MCF 10A (cell line): ENCODE measurements at regions not wholly inside any gene's neighbourhood (a gene's known extent, or its start where the extent isn't known, plus 50 kb on each side); places are given as distances from the start of the nearest gene placed in this dataset.

Experiments
- BruUV-seq: library from RNA; stranded (reverse); fragments of 400-500 nt; replicated peaks from 2 replicates; lab custom pipeline; 2021; lab: Mats Ljungman, UMichigan
- CTCF ChIA-PET: fragments of 300-600 bp; sonication (Branson Sonifier 250); formaldehyde crosslinking; extraction: SDS; loops from one replicate; lab custom pipeline; 2021; ENCODE audit warnings: antibody characterized with exemption, inconsistent platforms; lab: Yijun Ruan, JAX
- POLR2A ChIA-PET: fragments of 300-600, 350-650 bp; sonication (Branson Sonifier 250); formaldehyde crosslinking; extraction: SDS; loops from one replicate; lab custom pipeline; 2020; ENCODE audit warnings: antibody characterized with exemption, inconsistent platforms; lab: Yijun Ruan, JAX
- DNase-seq: peaks from one replicate; pipeline ENCODE4 v3.0.0-alpha.2; 2018; ENCODE audit not compliant: unreplicated experiment
- H3K27ac Mint-ChIP-seq: one replicate; pipeline ENCODE4 v1.8.0; 2022; ENCODE audit warnings: mild to moderate bottlenecking, low read depth, mixed read lengths; ENCODE audit not compliant: unreplicated experiment
- H3K27me3 Mint-ChIP-seq: one replicate; pipeline ENCODE4 v1.8.0; 2022; ENCODE audit warnings: mixed read lengths; ENCODE audit not compliant: insufficient read depth, unreplicated experiment
- H3K36me3 Mint-ChIP-seq: one replicate; pipeline ENCODE4 v1.8.0; 2022; ENCODE audit warnings: mild to moderate bottlenecking, moderate library complexity, mixed read lengths; ENCODE audit not compliant: insufficient read depth, unreplicated experiment
- H3K4me1 Mint-ChIP-seq: one replicate; pipeline ENCODE4 v1.8.0; 2022; ENCODE audit warnings: mixed read lengths; ENCODE audit not compliant: insufficient read depth, unreplicated experiment
- H3K4me3 Mint-ChIP-seq: one replicate; pipeline ENCODE4 v1.8.0; 2022; ENCODE audit warnings: mild to moderate bottlenecking, moderate library complexity, mixed read lengths; ENCODE audit not compliant: unreplicated experiment
- H3K9me3 Mint-ChIP-seq: one replicate; pipeline ENCODE4 v1.8.0; 2022; ENCODE audit warnings: mixed read lengths; ENCODE audit not compliant: unreplicated experiment
- CTCF ChIP-seq: fragments of 200-600 bp; IDR thresholded peaks from one replicate; pipeline ENCODE4 v1.8.0; 2022; ENCODE audit warnings: antibody characterized with exemption, mild to moderate bottlenecking; ENCODE audit not compliant: unreplicated experiment
- intact Hi-C: fragments of 100-400 bp; cut with micrococcal nuclease; formaldehyde crosslinking; loops from 2 replicates; pipeline ENCODE4 v1.14.1; 2022

DNA sequence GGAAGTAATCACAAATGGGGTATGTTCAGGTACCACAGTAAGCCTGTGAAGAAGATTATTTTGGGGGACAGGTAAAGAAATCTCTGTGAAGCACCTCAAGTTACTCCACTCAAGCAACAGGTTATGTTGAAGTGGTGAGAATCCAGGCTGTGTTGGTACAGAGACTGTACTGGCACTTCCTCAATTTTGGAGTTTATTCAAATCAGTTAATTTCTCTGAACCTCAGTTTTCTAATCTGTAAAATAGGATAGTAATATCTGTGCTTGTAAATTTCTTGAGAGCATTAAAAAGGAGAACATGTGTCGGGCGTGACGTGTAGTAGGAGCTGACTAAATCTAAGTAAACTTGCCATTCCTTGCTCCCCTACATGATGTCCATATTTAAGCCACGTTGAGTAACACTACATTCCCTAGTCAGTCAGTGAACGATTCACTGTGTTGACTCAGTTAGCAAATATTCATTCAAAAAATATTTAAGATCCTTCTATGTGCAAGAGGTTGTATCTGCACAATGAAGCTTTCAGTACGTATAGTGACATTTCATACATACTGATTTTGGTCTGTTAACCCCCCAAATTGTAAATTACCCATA lies 504.2 kb downstream of the ZEB2 start:
- intact Hi-C loops: no loop called here
- peaks cover 26% of the 10 kb centered on the region for H3K4me1 Mint-ChIP-seq
- no TSS peak for BruUV-seq
- H3K9me3 Mint-ChIP-seq: peaks cover 11% of the 10 kb centered on the region
- peak; percentile 57 for DNase-seq
- TF ChIP-seq CTCF: no peak
- CTCF ChIA-PET: no interaction called here
- no peaks in the 10 kb centered on the region for H3K27me3 Mint-ChIP-seq
- H3K36me3 Mint-ChIP-seq: no peaks in the 10 kb centered on the region
- no peak overlapping the region for H3K4me3 Mint-ChIP-seq
- peak overlapping the region; percentile 36 for H3K27ac Mint-ChIP-seq
- POLR2A ChIA-PET: interaction anchor here (0.7 to 0.9 kb wide), 3 partner anchors 11 to 15 kb away, joined by 3 to 4 read pairs (median 3); no protein-coding TSS in a partner anchor

GRCh38 chr2:144015036-144015435 lies 504.9 kb downstream of the ZEB2 start:
- ChIA-PET POLR2A (no interaction called here), CTCF (interaction anchor here (1.3 kb wide), 1 partner anchor 329 kb away, joined by 4 read pairs; no protein-coding TSS in a partner anchor)
- Mint-ChIP-seq H3K36me3 (no peaks in the 10 kb centered on the region), H3K4me3 (no peak overlapping the region), H3K27ac (peak overlapping the region; percentile 36), H3K4me1 (peaks cover 32% of the 10 kb centered on the region), H3K9me3 (peaks cover 8% of the 10 kb centered on the region), H3K27me3 (no peaks in the 10 kb centered on the region)
- TF ChIP-seq CTCF: no peak
- peak; percentile 1 for DNase-seq
- BruUV-seq: no TSS peak
- intact Hi-C loops: no loop called here

GRCh38 chr2:144014103-144014502 lies 505.8 kb downstream of the ZEB2 start:
- Mint-ChIP-seq H3K27me3 (no peaks in the 10 kb centered on the region), H3K36me3 (no peaks in the 10 kb centered on the region), H3K27ac (no peak overlapping the region), H3K4me3 (no peak overlapping the region), H3K4me1 (peaks cover 36% of the 10 kb centered on the region), H3K9me3 (peaks cover 3% of the 10 kb centered on the region)
- intact Hi-C loops: no loop called here
- TF ChIP-seq CTCF: no peak
- no peak for DNase-seq
- no TSS peak for BruUV-seq
- POLR2A ChIA-PET: interaction anchor here (0.6 kb wide), 1 partner anchor 296 kb away, joined by 3 read pairs; no protein-coding TSS in a partner anchor
- CTCF ChIA-PET: interaction anchor here (0.6 to 1.3 kb wide), 3 partner anchors 8 to 328 kb away, joined by 3 to 4 read pairs (median 3); no protein-coding TSS in a partner anchor

- peaks cover 36% of the 10 kb centered on the region for H3K4me1 Mint-ChIP-seq
- no TSS peak for BruUV-seq
- H3K27ac Mint-ChIP-seq: peak overlapping the region; percentile 69
- no peaks in the 10 kb centered on the region for H3K9me3 Mint-ChIP-seq
- no peak overlapping the region for H3K4me3 Mint-ChIP-seq
- H3K27me3 Mint-ChIP-seq: no peaks in the 10 kb centered on the region
- no peak for TF ChIP-seq CTCF
- H3K36me3 Mint-ChIP-seq: no peaks in the 10 kb centered on the region
- DNase-seq: no peak
- CTCF ChIA-PET: no interaction called here
- intact Hi-C loops: no loop called here
- POLR2A ChIA-PET: no interaction called here
Observed at GRCh38 chr2:144012304-144012703, 507.6 kb downstream of the ZEB2 start.
